GM12878 (cell line): ENCODE measurements at regions not wholly inside any gene's neighbourhood (a gene's known extent, or its start where the extent isn't known, plus 50 kb on each side); places are given as distances from the start of the nearest gene placed in this dataset.
A peak's percentile ranks its signal among the peaks of the same experiment; 100 is the strongest.

Source experiments
- ATAC-seq: fragments of 200-7000 bp; cut with Tn5 transposase; 3 replicates; pipeline ENCODE4 v1.9.1; 2020; ENCODE audit warnings: mild to moderate bottlenecking, moderate library complexity
- BruUV-seq: library from RNA; stranded (reverse); fragments of 400-500 nt; replicated peaks from 2 replicates; lab custom pipeline; 2021; lab: Mats Ljungman, UMichigan
- CTCF ChIA-PET: fragments of 300-600 bp; sonication (Branson Sonifier 250); formaldehyde crosslinking; extraction: SDS; loops from one replicate; lab custom pipeline; 2021; ENCODE audit warnings: inconsistent platforms; lab: Yijun Ruan, JAX
- POLR2A ChIA-PET: fragments of 350-600 bp; formaldehyde crosslinking; extraction: SDS; loops from one replicate; lab custom pipeline; 2021; ENCODE audit warnings: inconsistent platforms; lab: Charles Lee
- RAD21 ChIA-PET: fragments of 300-600 bp; sonication (Branson Sonifier 250); formaldehyde crosslinking; loops from one replicate; lab custom pipeline; 2023; ENCODE audit warnings: antibody characterized with exemption; ENCODE audit not compliant: unreplicated experiment; lab: Charles Lee
- SMC1A ChIA-PET: fragments of 300-600 bp; sonication (Branson Sonifier 250); formaldehyde crosslinking; loops from one replicate; lab custom pipeline; 2023; ENCODE audit not compliant: unreplicated experiment, uncharacterized antibody; lab: Charles Lee
- DNase-seq: peaks from one replicate; pipeline ENCODE4 v3.0.0-alpha.2; 2011; ENCODE audit warnings: low read depth, low spot score
- FAIRE-seq: peaks from 3 replicates; lab custom pipeline; 2011; peaks lifted over from hg19 to GRCh38; lab: Jason Lieb, UNC
- H2AFZ ChIP-seq: 2 replicates; pipeline ENCODE4 v1.6.0; 2011; ENCODE audit warnings: low read depth, low read length, control low read depth; ENCODE audit not compliant: control insufficient read depth
- H3K27ac ChIP-seq: 2 replicates; pipeline ENCODE4 v1.5.1; 2011; ENCODE audit warnings: control low read depth; ENCODE audit not compliant: control insufficient read depth, insufficient read depth
- H3K27me3 ChIP-seq, 2 experiments: replicated peaks in 1 of 2; 2 replicates each; pipeline versions ENCODE4 v1.6.0 to v1.6.1; 2011; ENCODE audit warnings: low read length in 1 of 2; ENCODE audit not compliant: control insufficient read depth in 2 of 2, insufficient read depth in 2 of 2
- H3K36me3 ChIP-seq, 2 experiments: 2 replicates each; pipeline ENCODE4 v1.5.1; 2011; ENCODE audit warnings: low read length in 1 of 2; ENCODE audit not compliant: control insufficient read depth in 2 of 2, insufficient read depth in 2 of 2
- H3K4me1 ChIP-seq: 2 replicates; pipeline ENCODE4 v1.6.1; 2011; ENCODE audit warnings: mild to moderate bottlenecking, low read length, moderate library complexity, mixed read lengths; ENCODE audit not compliant: control insufficient read depth, insufficient read depth
- H3K4me2 ChIP-seq: 2 replicates; pipeline ENCODE4 v1.6.0; 2011; ENCODE audit warnings: control low read depth; ENCODE audit not compliant: control insufficient read depth, insufficient read depth
- H3K4me3 ChIP-seq: fragments of 200-600 bp; sonication (generic); 2 replicates; pipeline ENCODE4 v1.5.1; 2016
- H3K79me2 ChIP-seq: 2 replicates; pipeline ENCODE4 v1.6.0; 2011; ENCODE audit warnings: low read length; ENCODE audit not compliant: control insufficient read depth, insufficient read depth
- H3K9ac ChIP-seq: 2 replicates; pipeline ENCODE4 v1.8.0; 2011; ENCODE audit warnings: low read length, control low read depth, mixed read lengths; ENCODE audit not compliant: control insufficient read depth, insufficient read depth
- H3K9me3 ChIP-seq: replicated peaks from 3 replicates; pipeline ENCODE4 v1.5.1; 2011; ENCODE audit warnings: mild to moderate bottlenecking, low read length; ENCODE audit not compliant: control insufficient read depth, insufficient read depth
- H4K20me1 ChIP-seq: 2 replicates; pipeline ENCODE4 v1.6.0; 2011; ENCODE audit not compliant: control insufficient read depth, insufficient read depth
- CHD2 ChIP-seq: IDR thresholded peaks from 2 replicates; pipeline ENCODE4 v1.6.1; 2011; ENCODE audit warnings: low read depth, low read length, improper control_type of control experiment, borderline replicate concordance
- MXI1 ChIP-seq: fragments of 150-350 bp; IDR thresholded peaks from 2 replicates; pipeline ENCODE4 v1.6.1; 2011; ENCODE audit warnings: low read depth, mild to moderate bottlenecking, inconsistent platforms, low read length, improper control_type of control experiment
- NBN ChIP-seq: fragments of 450-650 bp; IDR thresholded peaks from 2 replicates; pipeline ENCODE4 v1.6.1; 2016
- NFYB ChIP-seq: IDR thresholded peaks from 2 replicates; pipeline ENCODE4 v1.6.1; 2011; ENCODE audit warnings: low read depth, mild to moderate bottlenecking, low read length, improper control_type of control experiment, moderate library complexity; ENCODE audit not compliant: insufficient read depth
- WGBS: methylation state at CpG from one replicate; pipeline ENCODE4 v1.1.6; 2016; ENCODE audit warnings: low lambda C conversion rate; ENCODE audit not compliant: insufficient replicate concordance, insufficient coverage; ENCODE audit errors: missing lambda C conversion rate; 5-methylcytosine and 5-hydroxymethylcytosine counted together
- in situ Hi-C: fragments of 300-500 bp; cut with MboI; formaldehyde crosslinking; loops from 9 replicates; pipeline ENCODE4 v1.14.3; 2018; ENCODE audit warnings: mixed read lengths
- intact Hi-C: fragments of 100-400 bp; cut with micrococcal nuclease; formaldehyde crosslinking; loops from one replicate; pipeline ENCODE4 v1.14.2; 2022; ENCODE audit not compliant: unreplicated experiment
- TF ChIP-seq, protein P1 (sequence below): fragments of 450-650 bp; IDR thresholded peaks from 2 replicates; pipeline ENCODE4 v1.6.1; 2016; ENCODE audit warnings: mild to moderate bottlenecking
- TF ChIP-seq, protein P2 (sequence below): fragments of 450-650 bp; IDR thresholded peaks from 2 replicates; pipeline ENCODE4 v1.6.1; 2016; ENCODE audit warnings: mild to moderate bottlenecking

DNA sequence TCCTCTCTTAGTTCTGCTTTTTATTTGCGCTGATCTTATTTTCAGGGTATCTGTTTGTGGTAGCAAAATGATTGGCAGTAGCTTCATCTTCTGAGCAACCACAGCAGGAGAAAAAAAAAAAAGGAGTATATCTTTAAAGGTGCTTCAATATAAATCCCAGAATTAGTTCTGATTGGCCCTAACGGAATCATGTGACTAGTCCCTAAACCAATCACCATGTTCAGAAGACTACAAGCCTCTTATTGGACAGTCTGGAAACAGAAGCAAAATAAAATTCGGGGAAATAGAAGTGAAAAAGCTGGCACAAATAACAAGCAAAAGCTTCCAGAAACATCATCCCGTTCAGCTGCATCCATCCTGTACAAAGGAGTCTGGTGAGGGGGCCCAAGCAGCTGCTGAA is 49.9 kb upstream of the PTPRO start:
- no TSS peak for BruUV-seq
- ChIA-PET SMC1A (interaction anchor here (0.6 to 2.1 kb wide), 4 partner anchors 9 to 346 kb away, joined by 3 to 8 read pairs (median 4); no protein-coding TSS in a partner anchor), POLR2A (no interaction called here), CTCF (interaction anchor here (0.6 to 9.6 kb wide), 10 partner anchors 9 to 1161 kb away, joined by 3 to 81 read pairs (median 4); no protein-coding TSS in a partner anchor), RAD21 (interaction anchor here (1.4 kb wide), 1 partner anchor 307 kb away, joined by 3 read pairs; no protein-coding TSS in a partner anchor)
- TF ChIP-seq NBN (no peak), NFYB (peak; percentile 80), CHD2 (no peak), MXI1 (no peak)
- TF ChIP-seq, protein P1, sequence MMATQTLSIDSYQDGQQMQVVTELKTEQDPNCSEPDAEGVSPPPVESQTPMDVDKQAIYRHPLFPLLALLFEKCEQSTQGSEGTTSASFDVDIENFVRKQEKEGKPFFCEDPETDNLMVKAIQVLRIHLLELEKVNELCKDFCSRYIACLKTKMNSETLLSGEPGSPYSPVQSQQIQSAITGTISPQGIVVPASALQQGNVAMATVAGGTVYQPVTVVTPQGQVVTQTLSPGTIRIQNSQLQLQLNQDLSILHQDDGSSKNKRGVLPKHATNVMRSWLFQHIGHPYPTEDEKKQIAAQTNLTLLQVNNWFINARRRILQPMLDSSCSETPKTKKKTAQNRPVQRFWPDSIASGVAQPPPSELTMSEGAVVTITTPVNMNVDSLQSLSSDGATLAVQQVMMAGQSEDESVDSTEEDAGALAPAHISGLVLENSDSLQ = peak; percentile 37; the same call in 1 of the 2 replicates
- TF ChIP-seq, protein P2, sequence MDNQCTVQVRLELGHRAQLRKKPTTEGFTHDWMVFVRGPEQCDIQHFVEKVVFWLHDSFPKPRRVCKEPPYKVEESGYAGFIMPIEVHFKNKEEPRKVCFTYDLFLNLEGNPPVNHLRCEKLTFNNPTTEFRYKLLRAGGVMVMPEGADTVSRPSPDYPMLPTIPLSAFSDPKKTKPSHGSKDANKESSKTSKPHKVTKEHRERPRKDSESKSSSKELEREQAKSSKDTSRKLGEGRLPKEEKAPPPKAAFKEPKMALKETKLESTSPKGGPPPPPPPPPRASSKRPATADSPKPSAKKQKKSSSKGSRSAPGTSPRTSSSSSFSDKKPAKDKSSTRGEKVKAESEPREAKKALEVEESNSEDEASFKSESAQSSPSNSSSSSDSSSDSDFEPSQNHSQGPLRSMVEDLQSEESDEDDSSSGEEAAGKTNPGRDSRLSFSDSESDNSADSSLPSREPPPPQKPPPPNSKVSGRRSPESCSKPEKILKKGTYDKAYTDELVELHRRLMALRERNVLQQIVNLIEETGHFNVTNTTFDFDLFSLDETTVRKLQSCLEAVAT = no peak
- no peak overlapping the region for H3K4me2 ChIP-seq
- ATAC-seq (no peak; the same call in 2 of the 3 replicates), DNase-seq (no peak), FAIRE-seq (no peak)
- no peaks in the 10 kb centered on the region for H3K27me3 ChIP-seq
- no peaks in the 10 kb centered on the region for H3K79me2 ChIP-seq
- H3K4me1 ChIP-seq = no peaks in the 10 kb centered on the region
- H3K4me3 ChIP-seq = no peak overlapping the region
- H3K36me3 ChIP-seq = no peaks in the 10 kb centered on the region
- no peak overlapping the region for H2AFZ ChIP-seq
- in situ Hi-C loops = loop anchor here (5.0 to 10.0 kb wide), 3 partner anchors 250 to 582 kb away; no protein-coding TSS in a partner anchor
- H3K9ac ChIP-seq = no peak overlapping the region
- intact Hi-C loops = no loop called here
- H3K9me3 ChIP-seq = no peaks in the 10 kb centered on the region
- H3K27ac ChIP-seq = no peak overlapping the region
- WGBS = 16% methylated on average over 4 of the region's 4 CpGs
- H4K20me1 ChIP-seq = no peaks in the 10 kb centered on the region
